Renal cortical epithelial cell (primary cell): ENCODE measurements at regions not wholly inside any gene's neighbourhood (a gene's known extent, or its start where the extent isn't known, plus 50 kb on each side); places are given as distances from the start of the nearest gene placed in this dataset.
"Not testable (repeated sequence)": the region's sequence is repeated elsewhere in the genome, so short reads cannot be mapped to it uniquely, and the experiment has no call there.

Source experiments
- DNase-seq: peaks from one replicate; pipeline ENCODE4 v3.0.0-alpha.2; 2011; ENCODE audit warnings: low read depth

GRCh38 chr5:161036296-161036695 is 184.3 kb upstream of the ATP10B start:
- DNase-seq, result no peak

DNA sequence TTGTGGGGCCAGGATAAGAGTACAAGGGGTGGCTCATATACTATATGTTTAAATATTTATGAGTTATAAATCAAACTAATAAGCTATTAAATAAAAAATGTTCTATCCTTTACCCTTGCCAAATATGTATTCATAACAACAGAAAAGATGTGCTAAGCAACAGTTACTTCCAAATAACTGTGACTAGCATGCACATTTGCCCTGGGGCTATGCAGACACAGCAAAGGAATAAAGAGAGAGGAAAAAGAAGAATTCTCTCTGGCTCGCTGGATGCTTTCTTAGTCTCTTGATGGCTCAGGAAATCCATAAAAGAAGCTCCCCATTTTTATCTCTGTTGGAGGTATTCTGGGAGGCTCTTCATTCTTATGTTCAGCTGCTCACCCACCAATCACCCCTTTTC is 182.4 kb upstream of the ATP10B start:
- no peak for DNase-seq

DNA sequence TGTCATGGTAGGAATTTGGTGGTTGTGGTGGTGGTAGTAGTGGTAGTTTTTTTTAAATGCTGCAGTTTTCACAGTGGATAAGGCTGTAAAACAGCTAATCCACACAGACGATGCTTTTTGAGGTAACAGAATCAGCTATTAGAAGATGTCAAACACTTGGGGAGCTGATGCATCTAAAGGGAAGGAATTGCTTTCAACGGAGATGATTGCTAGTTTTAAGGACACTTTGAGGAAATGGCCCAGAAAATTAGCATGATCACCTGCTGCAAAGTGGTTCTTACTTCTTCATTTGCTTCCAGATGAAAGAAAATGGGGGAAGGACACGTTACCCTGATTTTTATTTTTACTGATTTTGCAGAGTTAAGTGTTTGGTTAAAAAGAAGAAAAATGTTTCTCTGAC is 178.2 kb upstream of the ATP10B start:
- no peak for DNase-seq

DNA sequence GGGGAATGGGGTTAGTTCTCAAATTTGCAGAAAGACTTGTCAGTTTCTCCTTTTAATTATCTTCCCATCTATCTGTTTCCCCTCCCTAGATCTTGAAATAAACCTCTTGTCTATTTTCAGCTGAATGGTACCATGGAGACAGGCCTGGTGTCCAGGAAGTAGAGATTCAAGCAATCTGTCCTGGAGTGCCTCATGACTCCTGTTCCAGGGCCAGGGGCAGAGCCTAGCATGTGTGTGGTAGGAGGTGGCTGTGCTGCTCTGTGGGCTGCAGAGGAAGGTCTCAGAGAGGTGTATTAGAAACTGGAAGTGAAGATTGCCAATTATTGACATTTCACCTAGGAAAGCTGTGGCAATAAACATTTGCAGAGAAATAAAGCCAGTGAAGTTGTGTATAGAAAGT is 175.8 kb upstream of the ATP10B start:
- no peak for DNase-seq

DNA sequence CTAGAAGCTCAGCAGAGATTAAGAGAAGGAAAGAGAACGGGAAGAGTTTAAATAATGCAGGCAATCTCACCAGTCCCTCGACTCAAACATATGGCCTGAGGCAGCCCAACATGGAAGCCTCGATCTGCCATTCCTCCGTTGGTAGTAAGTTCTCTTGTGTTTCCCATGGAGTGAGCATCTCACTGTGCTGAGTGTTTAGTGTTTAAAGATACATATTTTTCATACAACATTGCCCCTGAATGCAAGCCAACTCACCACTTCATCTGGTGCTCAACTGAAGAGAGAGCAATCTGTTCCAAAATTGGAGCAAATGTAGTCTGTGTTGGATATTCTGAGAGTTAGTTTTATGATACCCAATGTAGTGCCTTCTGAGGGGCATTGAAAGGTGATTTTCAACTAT is 171.5 kb upstream of the ATP10B start:
- no peak for DNase-seq

- no peak for DNase-seq
These were observed 170.1 kb upstream of the ATP10B start for GRCh38 chr5:161022151-161022550.

DNA sequence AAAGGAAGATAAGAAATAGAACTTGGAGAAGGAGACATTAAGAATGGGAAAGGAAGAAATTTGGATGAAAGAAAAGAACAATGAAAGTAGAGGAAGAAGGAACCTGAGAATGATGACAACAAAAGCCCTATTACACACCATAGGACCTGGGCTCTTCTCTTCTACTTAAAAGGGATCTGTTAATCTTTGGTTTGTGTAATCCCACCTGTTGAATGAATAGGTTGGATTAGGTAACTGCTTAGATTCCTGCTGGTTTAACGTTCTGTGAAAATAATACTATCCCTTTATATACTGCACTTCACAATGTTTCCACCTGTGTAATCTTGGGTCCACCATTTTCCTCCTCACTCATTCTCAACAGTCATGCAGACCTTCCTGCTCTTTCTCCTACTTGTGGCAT is 157.8 kb upstream of the ATP10B start:
- DNase-seq, result no peak

DNA sequence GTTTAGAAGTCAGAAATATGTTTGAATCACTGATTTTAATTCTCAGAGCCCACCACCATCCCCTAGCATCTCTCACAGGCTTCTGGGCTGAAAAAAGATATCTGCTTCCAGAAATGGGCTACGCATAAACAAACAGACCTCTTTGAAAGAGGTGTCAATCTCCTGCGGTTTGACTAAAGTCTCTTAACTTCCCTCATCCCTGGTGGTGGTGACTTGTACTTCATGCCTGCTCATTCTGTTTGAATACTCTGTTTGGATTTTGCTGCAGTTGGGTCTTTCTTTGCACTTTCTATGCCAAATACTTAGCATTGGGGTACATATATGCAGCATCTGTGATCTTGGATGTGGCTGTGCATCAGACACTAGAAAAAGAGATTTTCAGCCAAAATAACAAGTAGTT is 157.2 kb upstream of the ATP10B start:
- DNase-seq, result no peak

DNA sequence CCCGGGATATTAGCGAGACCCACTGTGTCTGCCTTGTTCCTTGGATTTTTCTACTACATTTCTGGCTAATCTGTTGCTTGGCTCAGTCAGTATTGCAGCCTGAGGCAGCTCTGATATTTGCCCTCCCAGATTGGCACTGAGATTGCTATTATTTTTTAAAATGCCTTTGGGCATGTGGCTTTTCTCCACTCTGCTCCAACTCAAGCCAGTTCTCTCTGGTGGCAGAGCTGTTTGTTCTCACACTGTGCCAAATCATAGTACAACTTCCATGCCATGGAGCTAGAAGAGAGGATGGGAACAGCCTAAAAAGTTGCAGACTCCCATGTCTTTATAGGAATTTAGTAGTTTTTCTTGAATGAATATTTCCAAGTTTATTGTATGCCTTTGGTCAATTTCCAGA is 155.9 kb upstream of the ATP10B start:
- DNase-seq, result peak; percentile 8

GRCh38 chr5:161002571-161003074 is 150.6 kb upstream of the ATP10B start:
- DNase-seq, result no peak

- DNase-seq, result no peak
These were observed 149.6 kb upstream of the ATP10B start for GRCh38 chr5:161001604-161002003.

GRCh38 chr5:161001142-161001541 is 149.1 kb upstream of the ATP10B start:
- not testable (repeated sequence) for DNase-seq

DNA sequence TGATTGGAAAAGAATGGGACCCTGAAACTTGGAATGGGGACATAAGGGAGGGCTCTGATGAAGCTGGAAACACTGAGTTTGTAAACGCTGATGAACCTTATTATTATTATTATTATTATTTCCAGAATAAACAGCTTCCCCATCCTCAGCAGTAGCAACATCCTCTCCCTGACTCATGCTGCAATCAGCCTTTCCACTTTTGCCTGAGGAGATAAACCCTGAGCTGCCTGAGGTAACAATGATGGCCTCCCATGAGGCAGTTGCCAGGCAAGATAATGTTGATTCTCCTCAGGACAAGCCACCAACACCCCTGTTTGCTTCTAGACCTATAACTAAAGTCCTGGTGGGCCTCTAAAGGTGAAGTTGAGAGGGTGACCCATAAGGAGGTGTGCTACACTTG is 139.2 kb upstream of the ATP10B start:
- no peak for DNase-seq

DNA sequence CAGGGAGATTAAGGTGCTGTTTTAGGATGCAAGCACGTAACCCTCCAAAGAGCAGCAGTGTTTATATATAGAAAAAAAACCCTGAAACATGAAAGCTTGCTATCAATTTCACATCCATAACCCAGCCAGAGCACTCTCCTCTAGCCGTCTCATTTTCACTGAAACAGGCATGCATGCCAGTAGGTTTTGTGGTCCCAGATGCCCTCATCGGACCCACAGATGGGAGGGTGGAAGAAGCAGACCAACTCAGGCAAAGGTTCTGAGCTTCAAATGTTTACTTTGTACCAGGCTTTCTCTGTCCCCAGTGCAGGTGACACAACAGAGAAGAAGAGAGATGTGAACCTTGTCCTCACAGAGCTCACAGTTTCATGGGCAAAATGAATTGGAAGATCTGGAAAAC is 127.4 kb upstream of the ATP10B start:
- no peak for DNase-seq

DNA sequence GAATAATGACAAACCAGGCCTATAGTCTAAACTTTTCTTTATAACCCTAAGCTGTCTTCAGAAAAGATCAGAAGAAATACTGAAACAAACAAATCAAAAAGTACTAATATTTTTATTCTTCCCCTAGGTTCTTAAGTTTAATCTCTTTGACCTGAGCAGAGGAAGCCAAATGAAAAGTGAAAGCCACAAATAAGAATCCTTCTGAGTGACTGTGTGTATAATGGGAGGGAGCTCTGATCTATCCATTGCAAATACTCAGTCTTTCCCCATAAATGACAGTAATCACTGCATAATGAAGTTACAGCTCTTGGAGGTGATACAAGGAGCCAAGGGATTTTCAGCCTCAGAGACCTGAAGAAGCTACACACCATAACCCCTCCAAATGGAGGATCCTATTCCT is 126.9 kb upstream of the ATP10B start:
- DNase-seq, result no peak

DNA sequence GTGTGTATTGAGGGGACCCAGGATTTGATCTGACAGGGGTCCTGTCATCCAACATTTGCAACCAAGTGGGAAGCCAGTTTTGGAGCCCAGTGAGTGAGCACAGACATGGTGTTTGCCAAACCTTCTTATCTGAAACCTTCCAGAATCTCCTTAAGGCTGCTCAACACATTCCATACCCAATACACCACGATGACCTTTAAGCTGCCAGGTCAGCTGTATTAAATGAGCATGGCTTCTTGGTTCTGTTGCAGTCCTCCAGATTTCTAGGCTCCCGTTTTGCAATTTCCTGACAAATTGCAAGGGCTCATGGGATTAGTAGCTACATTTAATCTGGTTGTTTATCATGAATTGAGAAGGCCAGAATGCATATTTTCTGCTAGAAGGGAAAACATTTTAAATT is 124.2 kb upstream of the ATP10B start:
- DNase-seq, result no peak

DNA sequence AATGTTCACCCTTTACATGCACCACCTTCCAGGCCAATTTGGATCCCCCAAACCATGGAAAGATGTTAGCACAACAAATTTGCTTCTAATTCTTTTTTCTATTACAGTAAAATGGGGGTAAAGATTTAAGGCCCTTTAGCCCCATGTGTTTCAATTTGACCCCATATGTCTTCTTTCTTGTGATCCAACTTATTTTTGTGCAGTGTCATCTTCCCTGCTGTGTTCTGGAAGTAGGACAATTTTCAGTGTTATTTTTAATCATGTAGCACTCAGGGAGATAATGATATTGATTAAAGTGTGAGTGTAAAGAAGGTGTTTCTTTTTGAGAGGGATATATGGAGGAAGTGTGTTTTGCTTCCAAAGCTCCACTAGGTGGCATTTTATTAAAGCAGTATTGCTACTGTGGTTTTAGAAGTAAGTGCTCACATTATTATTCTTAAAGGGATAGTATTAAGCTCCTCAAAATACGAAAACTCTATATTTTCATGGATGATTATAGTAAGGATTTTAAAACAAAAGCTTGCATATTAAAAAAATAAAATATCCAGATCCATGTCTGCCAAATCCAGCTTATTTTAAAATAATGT is 118.7 kb upstream of the ATP10B start:
- peak; percentile 44 for DNase-seq

GRCh38 chr5:160969645-160970044 is 117.6 kb upstream of the ATP10B start:
- no peak for DNase-seq

GRCh38 chr5:160968480-160968879 is 116.5 kb upstream of the ATP10B start:
- DNase-seq, result no peak

DNA sequence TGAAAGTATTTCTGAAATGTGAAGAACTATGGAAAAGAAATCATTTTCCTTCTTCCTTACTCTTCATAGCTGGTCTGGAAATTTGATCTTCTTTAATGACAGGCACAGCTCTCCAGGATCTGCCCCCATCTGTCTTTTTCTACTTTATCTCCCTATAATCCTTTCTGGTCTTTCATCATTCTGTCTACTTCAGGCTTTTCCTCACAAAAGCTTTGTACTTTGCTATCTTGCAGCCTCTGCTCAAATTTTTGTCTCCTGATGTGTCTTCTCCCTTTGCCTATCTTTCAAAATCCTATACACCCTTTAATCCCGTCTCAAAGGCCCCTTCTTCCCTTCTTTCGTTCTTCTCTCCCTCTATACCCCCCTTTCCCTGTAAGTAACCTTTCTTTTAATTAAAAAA is 114.9 kb upstream of the ATP10B start:
- no peak for DNase-seq

DNA sequence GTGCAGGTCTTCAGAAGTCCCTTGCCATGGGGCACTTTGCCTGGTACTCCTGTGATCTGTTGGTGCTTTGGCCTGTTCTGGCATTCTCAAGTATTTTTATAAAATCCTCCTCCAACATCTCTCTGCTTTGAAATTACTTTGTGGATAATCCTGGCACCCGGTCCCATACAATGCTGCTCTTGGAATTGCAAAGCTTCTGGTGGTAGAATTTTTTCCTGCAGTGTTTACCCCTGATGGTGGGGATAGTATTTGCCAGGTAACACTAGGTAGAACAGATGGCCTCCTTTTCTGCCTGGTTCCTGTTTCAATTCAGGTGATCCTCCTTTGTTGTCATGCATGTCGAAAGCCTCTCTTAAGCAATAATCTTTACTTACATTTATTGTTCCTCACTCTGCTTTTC is 109.8 kb upstream of the ATP10B start:
- DNase-seq, result no peak

- peak; percentile 69 for DNase-seq
These were observed 109.0 kb upstream of the ATP10B start for GRCh38 chr5:160961038-160961437.

DNA sequence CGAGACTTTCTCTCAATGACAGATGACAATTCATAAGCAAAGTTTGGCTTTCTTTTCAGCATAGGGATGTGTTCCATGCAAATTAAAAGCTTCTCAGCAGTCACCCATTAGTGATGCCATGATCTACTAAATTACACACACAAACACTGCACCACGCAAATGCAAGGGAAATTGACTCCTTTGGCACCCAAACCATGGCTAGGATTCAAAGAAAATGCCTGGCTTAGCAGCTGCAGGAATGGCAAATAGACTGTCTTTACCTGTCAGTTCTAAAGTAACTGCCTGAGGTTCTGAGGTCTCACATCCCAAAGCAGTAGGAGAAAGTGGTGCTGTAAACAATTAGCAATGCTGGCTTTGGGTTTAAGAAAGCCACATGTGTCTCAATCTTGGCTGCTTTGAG is 108.6 kb upstream of the ATP10B start:
- no peak for DNase-seq

DNA sequence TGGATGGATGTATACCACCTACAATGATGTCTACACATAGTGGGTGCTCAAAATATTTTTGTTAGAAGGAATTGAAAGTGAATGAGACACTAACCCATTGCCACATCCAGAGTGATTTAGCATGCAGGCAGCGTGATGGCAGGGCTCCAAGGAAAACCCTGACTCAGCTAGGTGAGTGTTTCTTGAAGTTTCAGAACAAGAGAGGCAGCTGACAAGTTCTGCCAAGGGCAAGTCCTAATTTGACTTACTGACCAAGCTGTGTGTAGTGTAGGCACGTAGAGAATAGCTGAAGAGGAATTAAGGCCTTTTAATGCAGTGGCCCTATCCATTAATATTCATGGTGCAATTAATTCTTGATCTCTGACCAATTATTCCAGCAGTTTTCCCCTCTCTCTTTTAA is 107.8 kb upstream of the ATP10B start:
- peak; percentile 98 for DNase-seq
